GM18517 (cell line): ENCODE measurements at regions not wholly inside any gene's neighbourhood (a gene's known extent, or its start where the extent isn't known, plus 50 kb on each side); places are given as distances from the start of the nearest gene placed in this dataset.

Experiments used
- ATAC-seq: cut with Tn5 transposase; IDR thresholded peaks from one replicate; pipeline ENCODE4 v1.9.1; 2021; ENCODE audit warnings: mild to moderate bottlenecking, moderate library complexity; ENCODE audit not compliant: unreplicated experiment

DNA sequence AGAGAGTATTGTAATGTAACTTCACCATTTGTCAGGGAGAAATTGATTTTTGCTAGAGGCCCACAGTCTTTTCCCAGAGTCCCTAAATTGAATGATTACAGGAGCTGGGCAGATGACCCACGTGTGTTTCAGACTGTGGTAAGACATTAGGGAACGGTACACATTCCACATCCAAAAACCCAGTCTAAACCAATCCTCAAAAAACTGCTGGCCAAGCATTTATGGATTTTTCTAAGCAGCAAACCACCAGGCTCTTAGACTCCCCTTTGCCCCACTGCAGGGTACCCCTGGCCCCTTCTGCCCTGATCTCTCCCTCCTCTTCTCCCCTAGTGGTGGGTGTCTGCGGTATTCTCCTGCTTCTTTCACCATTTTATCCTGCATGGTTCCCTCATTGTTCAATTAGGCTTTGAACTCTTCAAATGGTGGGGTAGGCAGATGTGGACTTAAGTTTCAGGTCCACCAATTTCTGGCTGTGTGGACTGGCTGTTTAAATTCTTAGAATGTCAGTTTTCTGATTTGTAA is 135.5 kb upstream of the SORCS3 start:
- no peak for ATAC-seq

DNA sequence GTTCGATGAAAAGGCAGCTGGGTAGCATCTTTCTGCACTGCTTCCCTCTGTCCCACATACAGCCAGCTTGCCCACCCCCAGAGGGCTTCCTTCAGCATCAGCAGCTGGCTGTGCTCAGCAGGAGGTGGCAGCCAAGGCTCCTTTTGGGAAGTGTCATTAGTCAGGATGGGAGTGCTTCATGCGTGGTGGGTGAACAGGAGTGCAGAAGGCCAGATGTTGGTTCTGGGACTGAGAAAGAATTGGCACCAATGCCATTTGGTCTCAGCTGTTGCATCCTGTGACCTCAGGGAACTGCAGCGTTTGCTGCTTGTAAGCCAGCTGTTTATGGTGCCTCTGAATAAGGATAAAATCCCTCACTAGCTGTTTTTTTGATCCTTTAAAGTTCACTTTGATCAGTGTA is 131.1 kb upstream of the SORCS3 start:
- no peak for ATAC-seq

DNA sequence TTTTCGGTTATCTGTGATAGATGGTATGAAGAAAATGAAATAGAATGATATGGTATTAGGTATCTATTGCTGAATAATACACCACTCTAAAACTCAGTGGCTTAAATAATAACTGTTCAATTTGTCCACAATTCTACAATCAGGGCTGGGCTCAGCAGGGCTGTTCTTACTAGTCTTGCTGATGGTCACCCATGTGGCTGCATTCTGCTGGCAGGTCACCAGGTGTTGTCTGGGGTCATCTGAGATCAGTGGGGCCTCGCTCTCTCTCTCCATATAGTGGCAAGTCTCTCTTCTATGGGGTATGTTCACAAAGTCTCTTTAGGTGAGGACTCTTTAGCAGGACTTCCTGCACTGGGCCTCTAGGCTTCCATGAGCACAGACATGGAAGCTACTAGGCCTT is 130.4 kb upstream of the SORCS3 start:
- no peak for ATAC-seq

DNA sequence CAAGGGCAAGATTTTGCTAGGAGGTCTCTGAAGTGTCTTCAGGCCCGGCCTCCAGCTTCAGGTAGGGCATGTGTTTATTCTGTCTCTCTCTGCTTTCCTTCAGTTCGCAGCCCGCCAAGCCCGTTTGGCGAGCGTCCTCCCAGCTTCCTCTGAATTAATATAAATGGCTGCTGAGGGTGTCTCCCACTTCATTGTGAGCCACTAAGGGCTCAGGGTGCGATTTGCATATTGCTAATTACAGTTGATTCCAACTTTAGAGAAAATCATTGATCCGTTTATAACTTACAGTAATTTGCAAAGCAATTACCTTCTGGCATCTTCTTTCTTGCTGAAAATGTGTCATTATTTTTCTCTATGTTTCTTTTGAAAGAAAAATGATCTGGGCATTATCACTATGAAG is 128.3 kb upstream of the SORCS3 start:
- ATAC-seq: no peak

DNA sequence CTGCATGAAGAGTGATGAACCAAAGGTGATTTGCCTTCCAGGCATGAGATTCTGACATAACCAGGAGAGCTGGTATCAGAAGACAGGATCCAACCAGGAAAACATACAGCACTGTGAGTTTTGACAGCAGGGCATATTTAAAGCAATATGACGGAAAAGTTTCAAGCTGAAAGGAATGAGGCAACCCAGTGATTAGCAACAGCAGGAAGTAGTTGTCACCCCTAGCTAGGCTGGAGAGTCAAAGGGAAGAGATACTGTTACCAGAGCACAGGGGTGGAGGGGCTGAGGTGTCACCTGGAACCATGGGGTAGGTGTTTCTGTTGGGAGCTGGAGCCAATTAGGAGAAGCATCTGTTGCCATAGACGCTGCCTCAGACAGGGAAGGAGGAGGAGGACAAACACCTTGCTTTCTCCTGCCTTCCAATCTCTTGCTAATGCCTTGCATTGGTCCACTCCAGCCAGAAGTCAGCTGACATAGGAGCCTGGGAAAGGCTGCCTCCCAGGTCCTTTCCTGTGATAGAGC is 125.4 kb upstream of the SORCS3 start:
- no peak for ATAC-seq

DNA sequence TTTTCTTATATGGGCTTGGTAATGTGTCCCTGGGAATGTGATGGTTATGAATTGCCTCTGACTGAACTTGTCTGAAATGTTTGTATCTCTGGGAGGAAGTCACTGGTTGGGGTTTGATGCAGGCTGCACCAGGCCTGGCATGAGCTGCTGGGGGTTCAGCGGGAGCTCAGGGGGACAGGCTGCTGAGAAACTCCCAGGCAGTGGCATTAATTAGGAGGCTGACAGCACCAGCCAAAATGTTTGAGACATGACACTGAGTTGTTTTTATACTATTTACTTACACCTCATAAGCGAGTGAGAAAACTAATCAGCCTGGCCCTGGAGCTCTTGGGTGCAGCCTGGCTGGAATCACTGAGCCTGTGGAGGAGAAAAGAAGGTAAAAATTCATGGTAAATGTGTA is 124.1 kb upstream of the SORCS3 start:
- no peak for ATAC-seq

DNA sequence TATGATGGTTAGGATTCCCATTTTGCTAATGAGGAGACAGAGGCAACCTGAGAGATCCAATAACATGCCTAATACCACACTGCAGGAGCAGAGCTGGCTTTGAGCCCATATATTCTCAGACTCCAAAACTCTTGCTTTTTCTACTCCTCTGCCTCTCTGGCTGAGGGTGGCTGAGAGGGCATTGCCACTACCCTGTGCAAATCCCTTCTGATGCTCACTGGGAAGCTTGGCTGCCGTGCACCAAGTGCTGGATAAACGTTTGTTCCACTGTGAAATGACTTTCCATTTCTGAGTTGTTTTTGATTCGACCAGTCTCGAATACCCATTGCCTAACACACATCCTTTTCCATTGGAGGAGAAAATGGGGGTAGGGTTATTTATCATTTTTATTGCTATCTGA is 123.1 kb upstream of the SORCS3 start:
- no peak for ATAC-seq

DNA sequence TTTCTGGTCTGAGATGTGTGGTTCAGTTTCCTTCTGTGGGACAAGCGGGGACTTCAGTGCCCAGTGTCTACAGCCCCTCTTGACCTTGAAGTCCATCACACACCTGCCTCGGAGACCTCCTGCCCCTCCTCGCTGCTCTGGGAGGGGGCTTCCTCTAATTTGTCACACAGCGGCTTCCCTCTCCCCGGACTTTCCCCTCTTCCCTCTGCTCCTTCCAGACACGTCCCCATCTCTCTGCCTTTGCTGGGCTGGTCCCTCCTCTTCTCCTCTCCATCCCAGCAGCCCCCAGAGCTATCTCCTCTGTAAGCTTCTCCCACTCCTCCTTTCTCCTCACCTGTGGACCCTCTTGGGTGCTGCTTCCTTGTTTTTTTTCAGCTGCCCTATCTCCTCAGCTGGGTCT is 122.2 kb upstream of the SORCS3 start:
- no peak for ATAC-seq

DNA sequence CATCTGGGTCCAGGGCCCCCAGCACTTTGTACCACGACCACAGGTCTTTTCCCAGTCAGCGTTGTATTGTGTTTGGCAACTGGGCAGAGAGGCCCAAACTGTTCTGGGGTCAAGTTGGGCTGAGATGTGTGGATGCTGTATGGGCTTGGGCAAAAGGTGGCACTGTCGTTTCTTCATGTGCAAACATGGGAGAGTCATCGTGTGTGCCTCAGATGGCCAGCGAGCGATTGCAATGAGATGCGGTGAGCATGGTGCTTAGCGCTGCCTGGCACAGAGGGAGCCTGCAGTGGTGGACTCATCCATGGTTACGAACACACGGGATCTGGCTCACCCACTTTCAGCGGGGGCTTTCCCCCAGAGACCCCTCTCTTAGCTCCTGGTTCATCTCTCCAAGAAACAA is 120.4 kb upstream of the SORCS3 start:
- no peak for ATAC-seq

DNA sequence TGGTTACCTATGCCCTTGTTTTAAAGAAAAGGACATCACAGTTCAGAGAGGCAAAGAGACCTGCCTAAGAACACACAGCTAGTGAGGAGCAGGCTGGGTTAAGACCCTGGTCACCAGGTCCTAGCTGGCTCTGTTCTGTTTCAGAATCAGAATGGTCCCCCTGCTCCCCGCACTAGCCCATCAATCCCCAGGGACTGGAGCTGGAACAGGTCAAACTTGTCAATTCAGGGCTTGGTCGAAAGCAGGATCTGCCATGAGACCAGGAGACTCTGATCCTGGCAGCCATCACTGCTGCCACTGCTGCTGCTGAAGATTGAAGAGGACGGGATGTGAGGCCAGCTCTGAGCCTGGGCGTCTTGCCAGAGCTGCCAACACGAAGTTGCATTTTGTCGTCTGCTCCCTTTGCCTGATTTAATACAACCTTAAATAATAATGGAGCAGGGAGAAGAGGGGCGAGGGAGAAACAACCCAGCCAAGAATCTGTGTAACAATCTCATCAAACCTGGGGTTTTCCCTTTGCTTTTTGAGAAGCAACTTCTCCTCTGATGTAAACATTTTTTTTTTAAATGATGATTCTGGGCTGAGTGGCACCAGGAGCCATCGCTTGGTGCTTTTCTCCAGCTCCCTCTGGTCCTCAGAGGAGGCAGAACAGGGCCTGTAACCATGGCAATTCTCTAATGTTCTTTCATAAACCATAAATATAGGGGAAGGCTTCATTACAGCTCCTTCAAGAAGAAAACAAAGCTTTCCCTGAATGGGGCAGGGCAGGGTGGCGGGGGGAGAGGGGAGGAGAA is 119.0 kb upstream of the SORCS3 start:
- ATAC-seq: no peak

DNA sequence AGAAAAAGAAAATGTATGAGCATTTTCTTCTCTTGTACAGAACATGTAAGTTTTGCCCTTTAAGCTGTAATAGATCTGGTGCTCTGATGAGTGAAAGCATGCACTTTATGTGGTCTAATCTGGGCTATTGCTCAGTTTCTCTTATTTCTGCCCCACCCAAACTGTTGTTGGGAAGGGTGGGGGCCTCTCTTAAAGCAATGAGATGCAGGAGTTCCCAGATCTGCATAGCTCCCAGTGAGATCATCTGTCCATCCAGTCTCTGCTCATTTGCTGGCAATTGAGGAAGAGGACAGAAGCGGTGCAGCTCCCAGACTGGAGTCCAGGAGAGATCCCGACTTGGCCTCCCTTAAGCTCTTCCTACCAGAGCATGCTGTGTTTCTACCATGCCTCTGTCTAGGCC is 114.9 kb upstream of the SORCS3 start:
- no peak for ATAC-seq

DNA sequence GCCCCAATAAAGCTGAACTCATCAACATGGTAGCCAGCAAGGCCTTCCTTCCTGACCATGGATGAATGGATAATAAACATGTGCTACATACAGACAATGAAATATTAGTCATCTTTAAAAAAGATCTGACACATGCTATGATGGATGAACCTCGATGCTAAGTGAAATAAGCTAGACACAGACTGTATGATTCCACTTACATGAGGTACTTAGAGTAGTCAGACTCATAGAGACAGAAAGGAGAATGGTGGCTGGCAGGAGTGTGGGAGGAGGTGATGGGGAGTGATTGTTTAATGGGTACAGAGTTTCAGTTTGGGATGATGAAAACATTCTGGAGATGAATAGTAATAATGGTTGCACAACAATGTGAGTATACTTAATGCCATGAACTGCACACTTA is 114.1 kb upstream of the SORCS3 start:
- ATAC-seq: no peak

DNA sequence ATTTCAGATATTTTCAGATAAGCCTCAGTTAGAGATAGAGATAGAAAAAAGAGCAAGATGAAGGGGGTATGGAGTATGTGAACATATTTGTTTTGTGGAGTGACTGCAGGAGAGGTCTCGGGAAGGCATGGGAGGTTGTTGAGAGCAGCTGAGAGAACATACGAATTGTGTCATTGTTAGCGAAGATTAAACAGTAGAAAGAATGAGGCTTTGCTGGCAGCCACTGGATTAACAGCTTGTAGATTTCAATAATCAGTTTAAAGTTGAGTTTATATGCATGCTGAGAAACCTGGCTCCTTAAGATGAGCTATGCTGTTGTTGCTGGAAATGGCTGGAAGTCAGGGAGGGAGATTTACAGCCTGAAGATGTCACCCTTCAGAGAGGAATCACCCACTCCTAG is 100.9 kb upstream of the SORCS3 start:
- no peak for ATAC-seq

DNA sequence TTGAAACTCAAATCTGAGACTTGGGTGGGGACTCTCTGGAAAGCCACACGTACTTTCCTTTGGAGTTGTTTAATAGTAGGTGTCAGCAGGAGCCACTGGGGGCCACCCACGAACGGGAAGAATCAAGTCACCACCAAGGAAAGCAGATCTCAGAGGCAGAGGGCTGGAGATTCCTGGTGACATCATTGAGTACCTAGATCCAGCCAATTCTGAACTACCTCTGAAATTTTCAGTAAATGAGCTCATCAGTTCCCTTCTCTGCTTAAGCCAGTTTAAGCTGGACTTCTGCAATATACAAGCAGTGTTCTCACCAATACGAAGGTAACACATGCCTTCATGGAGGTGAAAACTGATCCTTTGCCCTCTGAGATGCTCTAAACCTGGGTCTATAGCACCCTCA is 99.3 kb upstream of the SORCS3 start:
- no peak for ATAC-seq

DNA sequence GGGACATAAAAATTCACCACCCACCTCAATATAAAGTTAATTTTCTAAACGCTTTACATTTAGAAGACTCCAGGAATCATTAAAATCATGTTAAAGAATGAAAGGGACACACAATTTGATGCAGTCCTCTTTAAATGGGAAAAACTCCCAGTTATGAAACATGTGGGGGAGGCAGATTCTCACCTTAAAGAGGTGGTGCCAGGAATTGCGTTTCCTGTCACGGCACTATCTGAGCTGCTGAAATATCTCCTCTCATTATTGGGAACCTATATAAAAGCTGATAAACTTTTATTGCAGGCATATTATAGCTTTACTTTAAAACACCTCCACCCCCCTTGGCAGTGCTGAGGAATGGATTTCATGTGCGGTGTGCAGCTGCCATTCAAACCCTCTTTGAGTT is 94.8 kb upstream of the SORCS3 start:
- no peak for ATAC-seq

DNA sequence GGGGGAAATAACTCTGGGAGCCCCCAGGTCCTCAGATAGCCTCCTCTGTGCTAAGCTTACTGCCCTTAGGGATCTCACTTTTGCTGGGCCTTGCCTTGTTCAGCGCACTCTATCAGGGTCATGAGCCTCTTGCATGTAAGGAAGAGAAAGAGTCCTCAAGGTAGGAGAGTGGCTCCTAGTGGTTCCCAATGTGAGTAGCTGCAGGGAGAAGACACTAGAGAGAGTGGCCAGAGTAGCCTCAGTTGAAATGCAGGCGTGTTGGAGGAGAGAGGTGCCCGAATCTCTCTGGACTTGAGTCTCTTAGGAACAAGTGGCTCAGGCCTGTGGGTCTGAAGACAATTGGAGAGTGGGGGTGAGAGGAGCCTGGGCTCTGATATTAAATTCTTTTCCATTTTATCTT is 94.3 kb upstream of the SORCS3 start:
- no peak for ATAC-seq

DNA sequence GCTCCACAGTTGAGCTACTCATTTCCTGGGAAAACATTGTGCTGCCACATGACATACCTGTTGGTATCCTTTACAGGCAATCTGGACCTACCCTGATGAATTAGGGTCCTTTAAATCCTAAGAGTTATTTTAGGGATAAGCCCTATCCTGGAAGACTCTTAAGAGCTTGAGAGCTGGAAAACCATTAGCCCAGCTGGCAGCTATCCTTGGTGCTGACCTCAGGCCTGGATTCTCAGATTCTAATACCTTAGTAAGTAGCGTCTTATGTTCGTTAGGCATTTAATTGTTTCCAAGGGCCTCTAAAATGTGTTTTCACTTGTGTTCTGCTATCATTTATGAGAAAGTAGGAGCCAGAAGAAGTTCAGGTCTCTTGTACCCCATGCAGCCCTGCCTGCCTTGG is 93.0 kb upstream of the SORCS3 start:
- ATAC-seq: no peak

DNA sequence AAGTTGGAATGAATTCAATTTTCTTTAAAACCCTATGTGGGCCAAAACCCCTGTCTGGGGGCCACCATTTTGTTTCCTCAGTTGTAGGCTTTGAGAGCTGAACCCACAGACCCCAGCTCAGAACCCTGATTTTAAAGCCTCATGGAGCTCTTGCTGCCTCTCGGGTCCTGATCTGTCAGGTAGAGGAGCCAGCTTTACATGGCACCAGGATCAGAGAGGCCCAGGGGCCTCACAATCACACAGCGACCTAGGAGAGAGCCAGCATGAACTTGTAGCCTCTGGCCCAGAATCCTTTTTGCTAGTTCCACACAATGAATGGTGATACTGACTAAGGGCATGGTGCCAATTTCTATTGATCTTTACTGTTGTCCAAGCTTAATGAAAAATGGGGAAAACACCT is 84.3 kb upstream of the SORCS3 start:
- ATAC-seq: no peak

DNA sequence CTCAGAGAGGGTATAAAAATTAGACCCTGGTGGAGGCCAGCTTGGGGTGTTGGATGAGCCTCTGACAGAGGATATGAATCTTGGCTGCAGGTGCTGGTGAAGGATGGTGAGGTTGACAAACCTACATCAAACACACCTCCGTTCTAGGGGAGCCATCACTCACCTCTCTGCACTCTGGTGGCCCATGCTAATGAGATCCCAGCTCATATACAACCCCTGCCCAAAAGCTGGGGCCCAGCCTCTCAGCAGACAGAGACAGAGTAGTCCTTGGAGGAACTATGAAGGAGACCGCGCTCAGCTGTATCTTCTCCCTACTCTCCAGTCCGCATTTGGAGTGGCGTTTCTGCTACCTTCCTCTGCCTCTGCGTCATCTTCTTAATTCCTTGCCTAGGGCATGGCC is 83.1 kb upstream of the SORCS3 start:
- ATAC-seq: no peak

DNA sequence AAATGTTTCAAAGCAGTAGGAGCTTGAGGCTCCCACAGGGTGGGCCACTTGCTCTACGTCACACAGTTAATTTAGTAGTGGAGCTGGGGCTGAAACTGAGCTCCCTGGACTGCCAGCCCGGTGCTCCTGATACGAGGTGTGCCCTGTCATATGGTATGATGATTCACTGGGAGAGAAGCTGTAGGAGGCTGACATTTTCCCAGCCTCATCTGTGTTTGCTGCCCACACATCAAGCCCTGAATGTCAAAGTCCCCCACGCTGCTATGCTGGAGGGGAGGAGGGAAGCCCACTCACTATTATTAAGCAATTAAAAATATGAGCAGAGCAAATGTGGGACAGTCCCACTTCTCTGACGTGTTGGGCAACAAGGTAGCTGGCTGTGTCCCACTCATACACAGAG is 81.2 kb upstream of the SORCS3 start:
- ATAC-seq: no peak

DNA sequence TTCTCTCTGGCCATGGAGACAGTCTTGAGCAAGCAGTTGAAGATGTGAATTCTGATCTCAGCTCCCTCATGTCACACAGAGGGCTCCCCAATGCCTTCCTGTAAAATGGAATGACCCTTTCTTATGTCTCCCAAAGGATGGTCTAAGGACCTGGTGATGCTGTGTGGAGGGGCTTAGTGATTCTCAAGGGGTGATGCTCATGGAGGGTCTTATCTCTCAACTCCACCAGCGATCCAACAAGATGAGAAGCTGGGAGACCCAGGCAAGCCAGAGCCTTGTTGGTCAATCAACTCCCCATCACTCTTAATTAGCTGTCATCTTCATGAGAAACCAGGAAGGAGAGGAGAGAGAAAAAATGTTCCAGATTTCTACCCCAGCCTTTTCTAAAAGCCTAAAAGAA is 78.0 kb upstream of the SORCS3 start:
- no peak for ATAC-seq

DNA sequence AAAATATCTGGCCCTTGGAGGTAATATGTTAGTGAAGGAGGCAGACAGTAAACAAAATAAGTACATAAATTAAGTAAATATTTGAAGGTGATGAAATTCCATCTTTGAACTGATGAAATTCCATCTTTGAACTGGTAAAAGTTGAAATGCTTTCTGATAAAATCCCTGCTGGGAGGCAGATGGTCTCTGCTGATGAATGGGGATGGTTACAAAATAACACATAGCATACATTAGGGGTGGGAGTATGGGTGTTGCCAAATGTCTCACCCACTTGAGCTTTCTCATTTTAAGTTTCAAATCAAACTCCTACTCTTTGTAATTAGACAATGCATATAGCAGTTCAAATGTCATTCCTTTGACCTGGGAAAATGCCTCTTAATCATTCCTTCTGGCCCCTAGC is 77.5 kb upstream of the SORCS3 start:
- no peak for ATAC-seq

DNA sequence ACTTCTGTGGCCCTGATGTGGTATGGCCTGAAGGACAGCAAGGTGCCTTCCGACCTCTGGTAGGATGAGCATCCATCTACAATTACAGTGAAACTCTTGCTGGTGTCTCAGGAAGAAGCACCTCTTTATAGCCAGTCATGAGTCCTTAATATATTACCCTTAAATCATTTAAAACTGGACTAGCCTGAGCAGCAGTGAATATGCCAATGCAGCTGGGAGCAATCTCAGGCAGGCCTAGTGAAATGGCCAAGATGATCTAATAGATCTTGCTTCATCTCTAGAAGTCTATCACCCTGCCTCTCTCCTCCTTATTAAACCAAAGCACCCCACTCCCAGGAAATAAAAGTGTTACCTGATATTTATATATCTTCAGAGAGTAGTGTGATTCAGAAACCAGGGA is 66.7 kb upstream of the SORCS3 start:
- no peak for ATAC-seq
